G401.6 (cell line): ENCODE measurements at regions not wholly inside any gene's neighbourhood (a gene's known extent, or its start where the extent isn't known, plus 50 kb on each side); places are given as distances from the start of the nearest gene placed in this dataset.
"Not testable (repeated sequence)": the region's sequence is repeated elsewhere in the genome, so short reads cannot be mapped to it uniquely, and the experiment has no call there.

Experiments used
- FAIRE-seq: peaks from 2 replicates; lab custom pipeline; 2012; peaks lifted over from hg19 to GRCh38; lab: Jason Lieb, UNC

- FAIRE-seq: no peak
Measured at GRCh38 chr10:109647627-109648026, 275.7 kb downstream of the XPNPEP1 start.

- peak; percentile 30 for FAIRE-seq
Measured at GRCh38 chr10:109633846-109634245, 289.5 kb downstream of the XPNPEP1 start.

GRCh38 chr10:109633017-109633416 is 290.3 kb downstream of the XPNPEP1 start:
- not testable (repeated sequence) for FAIRE-seq

- no peak for FAIRE-seq
Measured at GRCh38 chr10:109624939-109625338, 298.4 kb downstream of the XPNPEP1 start.

GRCh38 chr10:109622566-109622965 is 300.7 kb downstream of the XPNPEP1 start:
- FAIRE-seq: no peak

- FAIRE-seq: no peak
Measured at GRCh38 chr10:109620396-109620795, 302.9 kb downstream of the XPNPEP1 start.

- no peak for FAIRE-seq
Measured at GRCh38 chr10:109619914-109620313, 303.4 kb downstream of the XPNPEP1 start.

- FAIRE-seq: no peak
Measured at GRCh38 chr10:109618748-109619147, 304.6 kb downstream of the XPNPEP1 start.

GRCh38 chr10:109618301-109618700 is 305.0 kb downstream of the XPNPEP1 start:
- no peak for FAIRE-seq

- no peak for FAIRE-seq
Measured at GRCh38 chr10:109616359-109616980, 306.8 kb downstream of the XPNPEP1 start.

- FAIRE-seq: not testable (repeated sequence)
Measured at GRCh38 chr10:109595356-109595755, 328.0 kb downstream of the XPNPEP1 start.

GRCh38 chr10:109593682-109594081 is 329.6 kb downstream of the XPNPEP1 start:
- no peak for FAIRE-seq

- no peak for FAIRE-seq
Measured at GRCh38 chr10:109592391-109592790, 330.9 kb downstream of the XPNPEP1 start.

GRCh38 chr10:109591601-109592000 is 331.7 kb downstream of the XPNPEP1 start:
- no peak for FAIRE-seq

GRCh38 chr10:109588259-109588658 is 335.1 kb downstream of the XPNPEP1 start:
- FAIRE-seq: no peak

- FAIRE-seq: no peak
Measured at GRCh38 chr10:109587366-109587765, 335.9 kb downstream of the XPNPEP1 start.

GRCh38 chr10:109556399-109556798 is 366.9 kb downstream of the XPNPEP1 start:
- FAIRE-seq: no peak

- not testable (repeated sequence) for FAIRE-seq
Measured at GRCh38 chr10:109542050-109542603, 381.2 kb downstream of the XPNPEP1 start.

- no peak for FAIRE-seq
Measured at GRCh38 chr10:109534193-109534592, 389.1 kb downstream of the XPNPEP1 start.

- no peak for FAIRE-seq
Measured at GRCh38 chr10:109529258-109529657, 394.1 kb downstream of the XPNPEP1 start.

- FAIRE-seq: no peak
Measured at GRCh38 chr10:109517748-109518147, 405.6 kb downstream of the XPNPEP1 start.

- FAIRE-seq: no peak
Measured at GRCh38 chr10:109504401-109504800, 418.9 kb downstream of the XPNPEP1 start.

- no peak for FAIRE-seq
Measured at GRCh38 chr10:109487691-109488090, 435.6 kb downstream of the XPNPEP1 start.

- no peak for FAIRE-seq
Measured at GRCh38 chr10:109480836-109481235, 442.5 kb downstream of the XPNPEP1 start.
